ENCODE measurements at regions not wholly inside any gene's neighbourhood (a gene's known extent, or its start where the extent isn't known, plus 50 kb on each side); places are given as distances from the start of the nearest gene placed in this dataset.
A peak's percentile ranks its signal among the peaks of the same experiment; 100 is the strongest.

GRCh38 chr11:119873761-119874421, 144.9 kb upstream of the NECTIN1 start:
- intact Hi-C loops (cut with DNase I), result loop anchor here (10.0 kb wide), 1 partner anchor 209 kb away; no protein-coding TSS in a partner anchor
- DNase-seq, result peak in 2 of 10 donors; percentile 62 to 66

- no peak for DNase-seq
- intact Hi-C loops (cut with DNase I), result loop anchor here (10.0 kb wide), 1 partner anchor 208 kb away; no protein-coding TSS in a partner anchor
These were observed 143.8 kb upstream of the NECTIN1 start for GRCh38 chr11:119872611-119873310.

DNA sequence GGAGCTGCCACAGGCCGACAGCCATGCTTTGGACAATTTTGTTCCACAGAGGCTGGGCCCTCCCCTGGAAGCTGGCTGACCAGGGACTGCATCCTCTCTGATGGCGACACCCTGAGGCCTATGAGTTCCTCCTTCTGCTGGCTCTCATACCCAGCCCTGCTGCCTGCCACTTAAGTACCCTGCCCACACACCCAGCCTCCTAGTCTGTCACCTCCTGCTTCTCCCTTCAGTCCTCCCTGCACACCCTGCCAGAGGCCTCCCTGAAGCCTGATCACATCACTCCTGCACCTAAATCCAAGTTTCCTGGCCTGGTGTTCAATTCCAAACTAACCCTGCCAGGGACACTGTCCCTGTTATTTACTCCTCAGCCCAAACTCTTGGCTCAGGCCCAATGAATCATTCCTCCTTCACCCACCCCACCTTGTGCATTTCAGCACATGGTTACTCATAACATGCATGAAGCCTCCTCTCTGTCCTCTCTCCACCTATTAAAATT, 136.7 kb upstream of the NECTIN1 start:
- DNase-seq, result peak in 3 of 10 donors; percentile 37 to 86 (median 84)
- intact Hi-C loops (cut with DNase I), result no loop called here

DNA sequence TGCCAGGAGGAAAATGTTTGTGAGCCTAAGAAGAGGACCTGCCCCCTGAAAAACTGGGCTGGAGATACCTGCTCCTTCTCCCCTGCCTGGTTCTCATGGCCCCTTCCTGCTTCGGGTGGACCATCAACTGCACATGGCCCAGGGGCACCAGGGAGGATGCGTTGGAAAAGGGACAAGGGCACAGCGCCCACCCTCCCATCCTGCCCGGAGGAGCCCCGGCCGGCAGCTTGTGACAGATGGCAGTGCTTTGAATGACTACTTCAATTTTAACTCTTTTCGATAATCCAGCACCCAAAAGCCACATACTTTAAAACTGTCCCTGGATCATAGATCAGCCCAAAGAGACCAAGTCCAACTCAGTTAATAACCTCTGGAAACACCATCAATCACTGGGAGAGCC, 135.8 kb upstream of the NECTIN1 start:
- DNase-seq, result peak in 2 of 10 donors; percentile 68 to 74
- intact Hi-C loops (cut with DNase I), result no loop called here

DNA sequence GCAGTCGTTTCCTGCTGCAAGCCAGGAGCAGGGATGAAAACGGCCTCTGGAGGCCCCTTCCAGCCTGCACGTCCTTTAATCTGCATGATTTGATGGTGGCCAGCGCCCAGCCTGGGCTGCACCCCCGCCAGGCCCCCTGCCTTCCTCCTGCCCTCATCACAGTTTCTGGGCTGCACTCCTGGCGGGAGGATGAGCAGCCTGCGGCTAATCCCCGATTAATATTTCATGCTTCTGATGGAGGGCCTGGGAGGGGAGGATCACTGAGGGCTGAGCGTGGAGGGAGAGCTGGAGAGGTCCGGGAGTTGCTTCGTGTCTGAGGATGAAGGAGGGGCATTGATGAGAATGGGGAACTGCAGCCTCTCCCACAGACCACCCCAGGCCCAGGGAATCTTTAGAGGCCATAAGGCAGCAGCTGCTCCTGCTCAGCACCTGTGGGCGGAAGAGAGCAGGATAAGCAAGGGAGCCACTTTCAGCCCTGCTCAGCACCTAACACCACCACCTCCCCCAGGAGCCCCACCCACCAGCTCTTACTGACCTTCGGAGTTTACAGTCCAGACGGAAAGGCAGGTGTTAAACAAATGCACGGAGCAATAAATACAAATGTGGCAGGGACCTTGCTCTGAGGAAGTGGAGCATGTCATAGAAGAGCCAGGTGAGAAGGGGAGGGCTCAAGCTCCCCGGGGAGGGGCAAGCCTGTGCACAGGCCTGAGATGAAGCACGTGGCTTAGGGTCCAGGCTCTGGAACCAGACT, 135.0 kb upstream of the NECTIN1 start:
- DNase-seq, result peak in 2 of 10 donors; percentile 68
- intact Hi-C loops (cut with DNase I), result no loop called here

GRCh38 chr11:119863236-119863635, 134.2 kb upstream of the NECTIN1 start:
- DNase-seq, result peak in 2 of 10 donors; percentile 52 to 76
- intact Hi-C loops (cut with DNase I), result no loop called here

DNA sequence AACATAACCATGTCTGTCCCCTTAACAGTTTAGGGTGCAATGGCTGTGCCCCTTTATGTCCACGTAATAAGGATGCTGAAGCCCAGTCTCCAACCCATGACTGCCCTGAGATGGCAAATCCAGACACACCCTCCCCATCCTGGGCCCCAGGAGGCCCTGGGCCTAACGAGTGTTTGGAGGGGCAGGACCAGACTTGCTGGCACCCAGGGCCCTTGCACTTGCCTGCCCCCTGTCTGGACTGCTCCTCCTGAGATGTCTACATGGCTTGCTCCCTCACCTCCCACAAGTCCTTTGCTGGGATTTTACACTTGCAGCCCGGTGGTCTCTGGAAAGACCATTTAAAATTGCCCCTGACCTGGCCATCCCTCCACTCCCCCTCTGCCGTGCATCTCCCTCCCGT, 132.2 kb upstream of the NECTIN1 start:
- intact Hi-C loops (cut with DNase I), result no loop called here
- peak in 2 of 10 donors; percentile 38 to 62 for DNase-seq

GRCh38 chr11:119860561-119861094, 131.6 kb upstream of the NECTIN1 start:
- peak in 2 of 10 donors; percentile 56 to 68 for DNase-seq
- intact Hi-C loops (cut with DNase I), result no loop called here

GRCh38 chr11:119859684-119860083, 130.7 kb upstream of the NECTIN1 start:
- intact Hi-C loops (cut with DNase I), result no loop called here
- peak in 1 of 10 donors; percentile 63 for DNase-seq

DNA sequence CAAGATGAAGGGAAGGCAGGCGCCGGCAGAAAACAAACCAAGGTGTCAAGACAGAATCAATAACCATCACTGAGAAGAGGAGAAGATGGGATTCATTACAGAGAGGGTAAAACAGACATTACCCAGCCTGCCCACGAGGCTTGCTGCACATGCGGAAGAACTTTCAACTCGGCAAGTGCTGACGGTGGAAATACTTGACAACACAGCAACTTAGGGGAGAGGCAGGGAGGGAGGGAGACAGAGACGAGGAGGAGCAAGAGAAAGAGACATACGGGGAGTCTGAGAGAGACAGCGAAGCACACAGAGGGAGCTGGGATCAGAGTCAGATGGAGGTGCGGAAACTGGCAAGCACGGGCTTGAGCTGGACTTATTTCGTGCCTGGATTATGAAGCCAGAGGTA, 129.3 kb upstream of the NECTIN1 start:
- intact Hi-C loops (cut with DNase I), result no loop called here
- DNase-seq, result peak in 1 of 10 donors; percentile 44

GRCh38 chr11:119856681-119857485, 127.9 kb upstream of the NECTIN1 start:
- intact Hi-C loops (cut with DNase I), result no loop called here
- peak in 2 of 10 donors; percentile 53 to 62 for DNase-seq

DNA sequence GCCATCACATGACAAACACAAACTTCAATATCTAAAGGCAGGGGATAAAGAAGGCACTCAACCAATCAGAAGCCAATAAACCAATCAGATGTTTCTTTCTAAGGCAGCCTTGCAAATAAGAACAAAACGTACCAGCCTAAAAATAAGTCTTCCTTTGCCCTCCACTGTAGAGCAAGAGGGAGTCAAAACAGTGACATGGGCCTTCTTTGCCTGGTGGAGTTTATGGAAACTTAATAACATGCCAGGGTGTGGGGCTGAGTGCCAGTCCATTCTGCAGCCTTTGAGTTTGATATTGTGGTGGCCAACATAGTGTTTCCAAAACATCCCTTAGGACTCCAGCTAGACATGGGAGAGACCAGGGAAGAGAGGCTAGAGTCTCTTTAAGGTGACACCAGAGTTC, 126.1 kb upstream of the NECTIN1 start:
- intact Hi-C loops (cut with DNase I), result no loop called here
- DNase-seq, result peak in 1 of 10 donors; percentile 27

- intact Hi-C loops (cut with DNase I), result no loop called here
- peak in 2 of 10 donors; percentile 54 to 67 for DNase-seq
These were observed 125.5 kb upstream of the NECTIN1 start for GRCh38 chr11:119854521-119854920.

GRCh38 chr11:119853581-119854360, 124.8 kb upstream of the NECTIN1 start:
- DNase-seq, result peak in 2 of 10 donors; percentile 61 to 67
- intact Hi-C loops (cut with DNase I), result no loop called here

GRCh38 chr11:119852741-119853140, 123.7 kb upstream of the NECTIN1 start:
- intact Hi-C loops (cut with DNase I), result no loop called here
- peak in 2 of 10 donors; percentile 24 to 46 for DNase-seq

- intact Hi-C loops (cut with DNase I), result no loop called here
- peak in 2 of 10 donors; percentile 11 to 27 for DNase-seq
These were observed 121.9 kb upstream of the NECTIN1 start for GRCh38 chr11:119850822-119851409.

GRCh38 chr11:119849872-119850271, 120.9 kb upstream of the NECTIN1 start:
- intact Hi-C loops (cut with DNase I), result no loop called here
- peak in 1 of 10 donors; percentile 39 for DNase-seq

DNA sequence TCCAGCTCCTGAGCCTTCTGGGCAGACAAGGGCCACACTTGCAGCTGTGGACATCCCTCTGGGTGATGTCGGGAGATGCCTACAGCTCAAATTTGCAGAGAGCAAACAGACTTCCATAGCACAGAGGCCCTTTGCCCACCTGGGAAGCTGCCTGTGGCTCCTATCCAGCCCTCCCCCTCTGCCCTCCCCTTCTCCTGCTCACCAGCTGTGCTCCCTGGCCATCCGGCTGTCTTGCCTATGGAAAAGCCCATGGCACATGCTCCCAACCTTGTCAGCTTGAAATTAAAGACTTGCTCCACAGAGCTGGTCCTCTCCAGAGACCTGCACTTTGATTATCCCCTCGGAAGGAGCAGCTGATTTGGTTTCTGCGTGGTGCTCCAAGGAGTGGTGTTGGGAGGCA, 118.9 kb upstream of the NECTIN1 start:
- intact Hi-C loops (cut with DNase I), result no loop called here
- DNase-seq, result peak in 1 of 10 donors; percentile 58

- intact Hi-C loops (cut with DNase I), result no loop called here
- no peak for DNase-seq
These were observed 117.4 kb upstream of the NECTIN1 start for GRCh38 chr11:119846374-119846773.
